Peyer's patch (tissue), 4 donors: ENCODE measurements at regions not wholly inside any gene's neighbourhood (a gene's known extent, or its start where the extent isn't known, plus 50 kb on each side); places are given as distances from the start of the nearest gene placed in this dataset.

Experiments used
- DNase-seq, 3 donors: peaks; one replicate each; pipeline ENCODE4 v3.0.0-alpha.2; 2017 to 2019
- H3K27ac ChIP-seq, 4 donors: fragments of 200-600 bp; sonication (generic); one replicate each; pipeline ENCODE4 v1.5.1; 2016 to 2019
- H3K27me3 ChIP-seq, 2 donors: fragments of 200-600 bp; sonication (generic); one replicate each; pipeline ENCODE4 v1.5.1; 2019
- H3K36me3 ChIP-seq, 3 donors: fragments of 200-600 bp; sonication (generic); one replicate each; pipeline ENCODE4 v1.5.1; 2016 to 2019
- H3K4me1 ChIP-seq, 4 donors: fragments of 200-600 bp; sonication (generic); one replicate each; pipeline ENCODE4 v1.5.1; 2016 to 2019
- H3K4me3 ChIP-seq, 4 donors: fragments of 200-600 bp; sonication (generic); 1 replicate in 3 of 4; 2 replicates in 1 of 4; pipeline ENCODE4 v1.5.1; 2016 to 2019; ENCODE audit warnings: mild to moderate bottlenecking in 1 of 4
- H3K9me3 ChIP-seq, 4 donors: fragments of 200-600 bp; sonication (generic); one replicate each; pipeline ENCODE4 v1.5.1; 2016 to 2019; ENCODE audit warnings: mild to moderate bottlenecking in 1 of 4
- POLR2A ChIP-seq, 2 donors: fragments of 450-650 bp; IDR thresholded peaks; one replicate each; pipeline ENCODE4 v1.5.1; 2017; ENCODE audit warnings: antibody characterized with exemption in 2 of 2, mild to moderate bottlenecking in 2 of 2, moderate library complexity in 2 of 2
- TF ChIP-seq, protein P1 (sequence below), 6 experiments: fragments of 450-650 bp in 4 of 6; fragments of 200-600 bp in 2 of 6; sonication (generic) in 1 of 6; IDR thresholded peaks; one replicate each; pipeline ENCODE4 v1.5.1; 2017 to 2019; ENCODE audit warnings: antibody characterized with exemption in 6 of 6, mild to moderate bottlenecking in 3 of 6, moderate library complexity in 1 of 6

DNA sequence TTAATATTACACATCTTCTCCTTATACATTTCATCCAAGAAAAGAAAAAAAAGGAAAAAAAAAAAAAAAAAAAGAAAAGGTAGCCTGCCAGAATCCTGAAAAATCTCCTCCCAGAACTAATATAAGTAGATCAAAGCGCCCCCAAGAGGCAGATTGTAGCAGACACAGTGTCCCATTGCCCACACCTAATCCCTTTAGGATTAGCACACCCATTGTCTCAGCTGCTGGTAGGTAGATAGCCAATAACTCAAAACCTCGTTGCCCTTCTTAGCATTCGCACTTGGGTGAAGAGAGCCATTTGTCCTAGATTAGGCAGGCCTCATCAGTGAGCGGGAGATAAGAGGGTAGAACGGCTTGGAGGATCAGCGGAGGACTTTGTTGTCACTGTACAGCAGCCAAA, 100.2 kb upstream of the SORCS1 start:
- TF ChIP-seq, protein P1, sequence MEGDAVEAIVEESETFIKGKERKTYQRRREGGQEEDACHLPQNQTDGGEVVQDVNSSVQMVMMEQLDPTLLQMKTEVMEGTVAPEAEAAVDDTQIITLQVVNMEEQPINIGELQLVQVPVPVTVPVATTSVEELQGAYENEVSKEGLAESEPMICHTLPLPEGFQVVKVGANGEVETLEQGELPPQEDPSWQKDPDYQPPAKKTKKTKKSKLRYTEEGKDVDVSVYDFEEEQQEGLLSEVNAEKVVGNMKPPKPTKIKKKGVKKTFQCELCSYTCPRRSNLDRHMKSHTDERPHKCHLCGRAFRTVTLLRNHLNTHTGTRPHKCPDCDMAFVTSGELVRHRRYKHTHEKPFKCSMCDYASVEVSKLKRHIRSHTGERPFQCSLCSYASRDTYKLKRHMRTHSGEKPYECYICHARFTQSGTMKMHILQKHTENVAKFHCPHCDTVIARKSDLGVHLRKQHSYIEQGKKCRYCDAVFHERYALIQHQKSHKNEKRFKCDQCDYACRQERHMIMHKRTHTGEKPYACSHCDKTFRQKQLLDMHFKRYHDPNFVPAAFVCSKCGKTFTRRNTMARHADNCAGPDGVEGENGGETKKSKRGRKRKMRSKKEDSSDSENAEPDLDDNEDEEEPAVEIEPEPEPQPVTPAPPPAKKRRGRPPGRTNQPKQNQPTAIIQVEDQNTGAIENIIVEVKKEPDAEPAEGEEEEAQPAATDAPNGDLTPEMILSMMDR (IDR thresholded peaks at IDR 0.05), result no peak
- no peak for TF ChIP-seq POLR2A (IDR thresholded peaks at IDR 0.05)
- H3K27me3 ChIP-seq, result no peaks in the 10 kb centered on the region
- H3K4me3 ChIP-seq, result no peak overlapping the region
- DNase-seq, result no peak
- H3K4me1 ChIP-seq, result no peaks in the 10 kb centered on the region
- no peaks in the 10 kb centered on the region for H3K36me3 ChIP-seq
- no peaks in the 10 kb centered on the region for H3K9me3 ChIP-seq
- no peak overlapping the region for H3K27ac ChIP-seq

DNA sequence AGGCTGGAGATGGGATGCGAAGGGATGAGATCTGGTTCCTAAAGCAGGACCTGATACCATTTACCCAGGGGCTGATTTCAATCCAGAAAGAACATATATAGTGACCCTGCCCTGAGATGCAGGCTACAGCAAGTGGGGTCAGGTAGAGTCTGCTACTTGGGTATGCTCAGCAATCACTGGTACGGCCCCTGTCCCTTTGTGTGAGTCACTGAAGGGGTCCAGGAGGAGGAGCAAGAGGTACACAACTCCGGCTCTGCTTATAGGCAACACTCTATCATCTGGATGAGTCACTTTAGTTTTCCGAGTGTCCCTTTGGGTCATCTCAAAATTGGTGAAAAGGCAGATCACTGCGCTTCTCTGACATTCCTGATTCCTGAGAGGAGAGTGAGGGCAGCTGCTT, 79.6 kb upstream of the SORCS1 start:
- no peaks in the 10 kb centered on the region for H3K4me1 ChIP-seq
- no peak overlapping the region for H3K4me3 ChIP-seq
- TF ChIP-seq POLR2A (IDR thresholded peaks at IDR 0.05), result no peak
- TF ChIP-seq, protein P1 (IDR thresholded peaks at IDR 0.05), result no peak
- no peaks in the 10 kb centered on the region for H3K36me3 ChIP-seq
- no peaks in the 10 kb centered on the region for H3K9me3 ChIP-seq
- no peak for DNase-seq
- H3K27me3 ChIP-seq, result no peaks in the 10 kb centered on the region
- no peak overlapping the region for H3K27ac ChIP-seq

DNA sequence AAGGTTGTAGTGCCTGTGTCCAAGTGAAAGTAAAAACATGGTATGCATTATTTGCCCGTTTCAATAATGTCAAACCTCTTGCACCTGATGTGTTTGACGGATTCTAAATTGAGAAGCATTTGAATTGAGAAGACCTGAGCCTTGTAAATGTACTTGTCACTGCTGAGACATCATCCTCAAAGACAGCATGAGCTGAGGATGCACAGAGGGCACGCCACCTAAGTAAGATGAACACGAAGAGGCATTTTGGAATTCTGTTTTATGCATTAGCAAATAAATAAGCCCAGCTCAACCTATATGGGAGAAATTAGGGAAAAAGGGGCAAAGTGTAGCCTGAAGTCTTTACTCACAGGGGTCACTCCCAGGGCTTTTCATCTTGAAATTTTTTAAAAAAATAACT, 73.8 kb upstream of the SORCS1 start:
- Histone ChIP-seq H3K9me3 (no peaks in the 10 kb centered on the region), H3K4me3 (no peak overlapping the region), H3K36me3 (no peaks in the 10 kb centered on the region), H3K27ac (no peak overlapping the region), H3K27me3 (no peaks in the 10 kb centered on the region), H3K4me1 (no peaks in the 10 kb centered on the region)
- no peak for DNase-seq
- TF ChIP-seq, protein P1 (IDR thresholded peaks at IDR 0.05), result no peak
- no peak for TF ChIP-seq POLR2A (IDR thresholded peaks at IDR 0.05)

DNA sequence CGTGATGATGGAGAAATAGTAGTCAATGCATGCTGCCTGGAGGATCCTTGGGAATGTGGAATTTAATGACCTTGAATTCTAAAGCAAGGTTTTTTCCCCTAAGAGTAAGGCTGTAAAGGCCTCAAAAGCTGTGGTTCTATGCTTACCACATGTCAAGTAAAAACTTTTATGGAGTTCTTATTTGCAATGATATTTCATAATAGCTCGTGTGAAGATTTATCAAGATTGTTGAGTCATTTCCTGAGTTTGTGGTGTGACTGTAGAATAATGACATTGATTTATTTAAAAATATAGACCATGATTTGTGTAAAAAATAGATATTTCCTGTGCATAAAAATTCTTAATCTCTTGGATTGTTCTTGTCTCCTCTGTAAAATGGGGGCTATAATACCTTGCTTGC, 67.5 kb upstream of the SORCS1 start:
- Histone ChIP-seq H3K4me1 (no peaks in the 10 kb centered on the region), H3K9me3 (no peaks in the 10 kb centered on the region), H3K36me3 (no peaks in the 10 kb centered on the region), H3K27ac (no peak overlapping the region), H3K4me3 (no peak overlapping the region), H3K27me3 (no peaks in the 10 kb centered on the region)
- TF ChIP-seq POLR2A (IDR thresholded peaks at IDR 0.05), result no peak
- TF ChIP-seq, protein P1 (IDR thresholded peaks at IDR 0.05), result no peak
- DNase-seq, result no peak

DNA sequence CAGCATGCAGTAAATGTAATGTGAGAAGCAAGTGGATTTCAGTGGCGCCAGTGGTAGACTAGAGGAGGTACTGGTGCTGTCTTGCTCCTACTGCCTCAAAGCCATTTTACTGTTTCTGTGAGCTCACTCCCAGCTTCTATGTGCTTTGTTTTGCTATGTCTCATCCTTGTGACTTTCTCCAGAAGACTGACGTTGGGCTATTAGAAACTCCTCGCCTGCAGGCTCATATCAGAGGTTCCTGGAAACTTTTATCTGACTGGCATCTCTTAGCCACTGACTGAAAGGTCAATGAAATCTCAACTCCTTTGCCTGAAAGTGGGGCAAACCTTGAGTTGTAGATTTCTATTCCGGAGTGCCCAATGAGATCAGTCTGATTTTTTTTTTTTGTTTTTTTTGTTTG, 66.4 kb upstream of the SORCS1 start:
- Histone ChIP-seq H3K36me3 (no peaks in the 10 kb centered on the region), H3K4me3 (no peak overlapping the region), H3K4me1 (no peaks in the 10 kb centered on the region), H3K27me3 (no peaks in the 10 kb centered on the region), H3K27ac (no peak overlapping the region), H3K9me3 (no peaks in the 10 kb centered on the region)
- no peak for TF ChIP-seq POLR2A (IDR thresholded peaks at IDR 0.05)
- TF ChIP-seq, protein P1 (IDR thresholded peaks at IDR 0.05), result no peak
- DNase-seq, result no peak

DNA sequence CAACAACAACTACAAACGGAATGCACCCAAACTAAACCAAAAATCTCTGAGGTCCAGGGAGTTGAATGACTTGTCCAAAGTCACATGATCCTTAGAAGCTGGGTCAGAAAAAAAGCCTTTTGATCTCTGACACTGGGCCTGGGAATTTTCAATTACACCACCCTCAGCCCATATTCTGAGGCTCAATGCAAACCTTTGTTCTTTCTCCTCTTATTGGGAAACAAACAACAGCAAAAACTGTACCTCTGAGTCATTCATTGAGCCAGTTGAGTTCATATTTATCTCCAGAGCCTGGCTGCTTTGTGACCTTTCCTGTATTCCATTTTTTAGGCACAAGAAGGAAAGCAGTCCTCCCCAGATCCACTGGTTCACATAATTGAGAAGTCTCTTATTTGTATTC, 51.2 kb upstream of the SORCS1 start:
- Histone ChIP-seq H3K9me3 (no peaks in the 10 kb centered on the region), H3K4me3 (no peak overlapping the region), H3K4me1 (no peaks in the 10 kb centered on the region), H3K27me3 (no peaks in the 10 kb centered on the region), H3K36me3 (no peaks in the 10 kb centered on the region), H3K27ac (no peak overlapping the region)
- no peak for DNase-seq
- no peak for TF ChIP-seq POLR2A (IDR thresholded peaks at IDR 0.05)
- TF ChIP-seq, protein P1 (IDR thresholded peaks at IDR 0.05), result no peak
